Uterus (tissue), 3 donors: ENCODE measurements at regions not wholly inside any gene's neighbourhood (a gene's known extent, or its start where the extent isn't known, plus 50 kb on each side); places are given as distances from the start of the nearest gene placed in this dataset.

Experiments
- DNase-seq, 2 donors: peaks; one replicate each; pipeline ENCODE4 v3.0.0-alpha.2; 2019 to 2020
- H3K27ac ChIP-seq, 2 donors: fragments of 200-600 bp; sonication (generic); 1 replicate in 1 of 2; 2 replicates in 1 of 2; pipeline ENCODE4 v1.5.1; 2016 to 2018
- H3K27me3 ChIP-seq, 2 donors: fragments of 200-600 bp; sonication (generic); one replicate each; pipeline ENCODE4 v1.5.1; 2018 to 2019; ENCODE audit warnings: control low read depth in 1 of 2
- H3K36me3 ChIP-seq, 2 donors: fragments of 200-600 bp; sonication (generic); one replicate each; pipeline ENCODE4 v1.5.1; 2019; ENCODE audit warnings: control low read depth in 1 of 2
- H3K4me1 ChIP-seq, 2 donors: fragments of 200-600 bp; sonication (generic); one replicate each; pipeline ENCODE4 v1.5.1; 2018 to 2019; ENCODE audit warnings: control low read depth in 1 of 2
- H3K4me3 ChIP-seq, 2 donors: fragments of 200-600 bp; sonication (generic); 1 replicate in 1 of 2; 2 replicates in 1 of 2; pipeline ENCODE4 v1.5.1; 2018 to 2019; ENCODE audit warnings: mild to moderate bottlenecking in 1 of 2
- H3K9me3 ChIP-seq, 2 donors: fragments of 200-600 bp; sonication (generic); one replicate each; pipeline ENCODE4 v1.5.1; 2019; ENCODE audit warnings: control low read depth in 1 of 2
- POLR2A ChIP-seq, 2 donors: fragments of 450-650 bp; IDR thresholded peaks; one replicate each; pipeline ENCODE4 v1.6.1; 2016; ENCODE audit warnings: antibody characterized with exemption in 2 of 2, mild to moderate bottlenecking in 1 of 2, moderate library complexity in 1 of 2
- intact Hi-C: fragments of 100-400 bp; cut with DNase I; formaldehyde crosslinking; loops from one replicate; pipeline ENCODE4 v1.15.1; 2023; ENCODE audit warnings: low total_unique reads
- TF ChIP-seq, protein P1 (sequence below), 4 experiments: fragments of 200-600 bp in 2 of 4; fragments of 450-650 bp in 2 of 4; sonication (generic) in 2 of 4; IDR thresholded peaks; one replicate each; pipeline ENCODE4 v1.5.1; 2016 to 2019; ENCODE audit warnings: antibody characterized with exemption in 4 of 4, mild to moderate bottlenecking in 2 of 4, moderate library complexity in 1 of 4
- donor health status: DM: yes; HTN: yes; CAD: no.

DNA sequence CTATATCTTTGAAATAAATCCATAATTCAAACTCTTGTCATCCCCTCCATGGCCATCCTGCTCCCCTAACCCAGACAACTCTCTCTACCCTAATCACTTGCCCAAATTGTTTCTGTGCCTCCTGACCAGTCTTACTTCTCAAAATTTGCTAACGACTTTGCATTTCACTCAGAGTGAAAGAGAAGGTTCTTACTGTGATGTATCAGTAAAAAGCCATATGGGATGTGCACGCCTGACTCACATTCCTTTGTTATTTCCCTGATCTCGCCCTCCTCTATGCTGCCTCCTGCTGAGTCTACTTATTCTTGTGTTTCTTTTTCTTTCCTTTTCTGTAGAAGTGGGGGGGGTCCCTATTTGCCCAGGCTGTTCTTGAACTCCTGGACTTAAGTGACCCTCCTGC, 487.2 kb upstream of the FRG2C start:
- no peak overlapping the region for H3K4me3 ChIP-seq

DNA sequence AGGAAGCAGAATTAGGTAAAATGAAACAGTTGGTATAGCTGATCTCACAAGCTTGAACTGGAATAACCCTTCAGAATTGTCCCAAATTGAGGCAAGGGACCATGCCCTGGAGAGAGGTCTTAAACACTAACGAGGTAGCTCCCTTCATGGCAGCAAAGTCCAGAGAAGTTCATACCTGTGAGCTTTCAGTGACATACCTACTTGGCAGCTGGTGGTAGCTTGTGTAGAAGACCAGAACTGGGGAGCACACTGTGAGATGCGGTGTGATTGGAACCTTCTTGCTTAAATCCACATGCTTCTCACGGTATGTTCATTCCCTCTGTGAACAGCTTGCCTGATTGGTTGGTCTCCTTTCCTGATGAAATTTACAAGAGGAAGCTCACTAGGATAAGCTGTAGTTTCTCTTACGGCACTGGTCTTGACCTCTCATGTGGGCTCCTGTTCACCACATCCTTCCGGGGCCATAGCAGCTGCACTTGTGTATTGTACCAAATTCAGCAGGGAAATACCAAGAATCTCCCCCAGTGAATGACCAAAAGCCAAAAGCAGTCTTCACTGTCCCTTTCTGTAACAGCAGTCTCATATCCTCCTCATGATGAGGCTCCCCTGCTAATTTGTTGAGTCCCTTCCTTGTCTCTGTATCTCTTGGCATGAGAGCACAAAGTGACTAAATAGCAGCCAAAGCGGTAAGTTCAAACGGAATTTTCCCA, 483.7 kb upstream of the FRG2C start:
- Histone ChIP-seq H3K36me3 (no peaks in the 10 kb centered on the region), H3K4me1 (no peaks in the 10 kb centered on the region)
- intact Hi-C loops, result no loop called here

More for the DNA sequence above, 487.2 kb upstream of the FRG2C start:
- Histone ChIP-seq H3K9me3 (no peaks in the 10 kb centered on the region), H3K27me3 (no peaks in the 10 kb centered on the region), H3K36me3 (no peaks in the 10 kb centered on the region), H3K27ac (no peak overlapping the region), H3K4me1 (no peaks in the 10 kb centered on the region)
- intact Hi-C loops, result no loop called here
- TF ChIP-seq, protein P1, sequence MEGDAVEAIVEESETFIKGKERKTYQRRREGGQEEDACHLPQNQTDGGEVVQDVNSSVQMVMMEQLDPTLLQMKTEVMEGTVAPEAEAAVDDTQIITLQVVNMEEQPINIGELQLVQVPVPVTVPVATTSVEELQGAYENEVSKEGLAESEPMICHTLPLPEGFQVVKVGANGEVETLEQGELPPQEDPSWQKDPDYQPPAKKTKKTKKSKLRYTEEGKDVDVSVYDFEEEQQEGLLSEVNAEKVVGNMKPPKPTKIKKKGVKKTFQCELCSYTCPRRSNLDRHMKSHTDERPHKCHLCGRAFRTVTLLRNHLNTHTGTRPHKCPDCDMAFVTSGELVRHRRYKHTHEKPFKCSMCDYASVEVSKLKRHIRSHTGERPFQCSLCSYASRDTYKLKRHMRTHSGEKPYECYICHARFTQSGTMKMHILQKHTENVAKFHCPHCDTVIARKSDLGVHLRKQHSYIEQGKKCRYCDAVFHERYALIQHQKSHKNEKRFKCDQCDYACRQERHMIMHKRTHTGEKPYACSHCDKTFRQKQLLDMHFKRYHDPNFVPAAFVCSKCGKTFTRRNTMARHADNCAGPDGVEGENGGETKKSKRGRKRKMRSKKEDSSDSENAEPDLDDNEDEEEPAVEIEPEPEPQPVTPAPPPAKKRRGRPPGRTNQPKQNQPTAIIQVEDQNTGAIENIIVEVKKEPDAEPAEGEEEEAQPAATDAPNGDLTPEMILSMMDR (IDR thresholded peaks at IDR 0.05), result no peak
- no peak for TF ChIP-seq POLR2A (IDR thresholded peaks at IDR 0.05)
- no peak for DNase-seq

GRCh38 chr3:75180945-75181298, 483.2 kb upstream of the FRG2C start:
- Histone ChIP-seq H3K27me3 (no peaks in the 10 kb centered on the region), H3K4me3 (no peak overlapping the region), H3K4me1 (no peaks in the 10 kb centered on the region), H3K9me3 (no peaks in the 10 kb centered on the region), H3K27ac (no peak overlapping the region), H3K36me3 (no peaks in the 10 kb centered on the region)
- no peak for TF ChIP-seq POLR2A (IDR thresholded peaks at IDR 0.05)
- TF ChIP-seq, protein P1 (IDR thresholded peaks at IDR 0.05), result no peak
- no peak for DNase-seq
- intact Hi-C loops, result no loop called here

More for the DNA sequence above, 483.7 kb upstream of the FRG2C start:
- Histone ChIP-seq H3K27ac (no peak overlapping the region), H3K27me3 (no peaks in the 10 kb centered on the region), H3K4me3 (no peak overlapping the region), H3K9me3 (no peaks in the 10 kb centered on the region)
- DNase-seq, result no peak
- TF ChIP-seq POLR2A (IDR thresholded peaks at IDR 0.05), result no peak
- TF ChIP-seq, protein P1 (IDR thresholded peaks at IDR 0.05), result no peak

GRCh38 chr3:75188962-75189361, 475.2 kb upstream of the FRG2C start:
- Histone ChIP-seq H3K4me1 (no peaks in the 10 kb centered on the region), H3K27ac (no peak overlapping the region), H3K36me3 (no peaks in the 10 kb centered on the region), H3K4me3 (no peak overlapping the region), H3K9me3 (no peaks in the 10 kb centered on the region), H3K27me3 (no peaks in the 10 kb centered on the region)
- TF ChIP-seq, protein P1 (IDR thresholded peaks at IDR 0.05), result no peak
- no peak for TF ChIP-seq POLR2A (IDR thresholded peaks at IDR 0.05)
- intact Hi-C loops, result no loop called here
- DNase-seq, result no peak

GRCh38 chr3:75192146-75192616, 471.9 kb upstream of the FRG2C start:
- Histone ChIP-seq H3K27me3 (no peaks in the 10 kb centered on the region), H3K36me3 (no peaks in the 10 kb centered on the region), H3K27ac (no peak overlapping the region), H3K4me3 (no peak overlapping the region), H3K4me1 (no peaks in the 10 kb centered on the region), H3K9me3 (no peaks in the 10 kb centered on the region)
- intact Hi-C loops, result no loop called here
- TF ChIP-seq, protein P1 (IDR thresholded peaks at IDR 0.05), result peak; percentile 14 to 46 (median 24)
- no peak for TF ChIP-seq POLR2A (IDR thresholded peaks at IDR 0.05)
- DNase-seq, result peak in 1 of 2 donors; percentile 19
